OCI-LY7 (cell line): ENCODE measurements at regions not wholly inside any gene's neighbourhood (a gene's known extent, or its start where the extent isn't known, plus 50 kb on each side); places are given as distances from the start of the nearest gene placed in this dataset.

ENCODE experiments used
- BruUV-seq: library from RNA; stranded (reverse); fragments of 400-500 nt; replicated peaks from 2 replicates; lab custom pipeline; 2021; lab: Mats Ljungman, UMichigan
- CTCF ChIA-PET: fragments of 300-600 bp; sonication (Branson Sonifier 250); formaldehyde crosslinking; loops from one replicate; lab custom pipeline; 2022; ENCODE audit warnings: antibody characterized with exemption; ENCODE audit not compliant: unreplicated experiment; lab: Charles Lee
- POLR2A ChIA-PET: fragments of 300-600 bp; sonication (Branson Sonifier 250); formaldehyde crosslinking; loops from one replicate; lab custom pipeline; 2022; ENCODE audit warnings: antibody characterized with exemption; lab: Charles Lee
- DNase-seq: peaks from one replicate; pipeline ENCODE4 v3.0.0-alpha.2; 2015; ENCODE audit warnings: low spot score
- H2AFZ ChIP-seq: fragments of 200-600 bp; sonication (generic), shearing (Covaris generic); 2 replicates; pipeline ENCODE4 v1.6.1; 2014; ENCODE audit warnings: mild to moderate bottlenecking, antibody characterized with exemption, low read length, moderate library complexity
- H3K27ac ChIP-seq: fragments of 200-600 bp; sonication (generic); 2 replicates; pipeline ENCODE4 v1.5.1; 2014; ENCODE audit warnings: mixed run types, low read depth, mild to moderate bottlenecking, moderate library complexity, low read length, inconsistent platforms; ENCODE audit not compliant: poor library complexity, severe bottlenecking
- H3K36me3 ChIP-seq: fragments of 200-600 bp; sonication (generic); 2 replicates; pipeline ENCODE4 v1.6.1; 2014; ENCODE audit warnings: mild to moderate bottlenecking, antibody characterized with exemption, low read length, moderate library complexity, mixed read lengths; ENCODE audit not compliant: insufficient read depth
- H3K4me1 ChIP-seq: fragments of 200-600 bp; sonication (generic); 2 replicates; pipeline ENCODE4 v1.5.1; 2014; ENCODE audit warnings: mild to moderate bottlenecking, low read length; ENCODE audit not compliant: insufficient read depth, poor library complexity, severe bottlenecking
- H3K4me2 ChIP-seq: fragments of 200-600 bp; sonication (generic); 2 replicates; pipeline ENCODE4 v1.6.1; 2014; ENCODE audit warnings: mild to moderate bottlenecking, low read length
- H3K4me3 ChIP-seq: fragments of 200-600 bp; sonication (generic); 2 replicates; pipeline ENCODE4 v1.5.1; 2014; ENCODE audit warnings: mild to moderate bottlenecking, low read depth, low read length; ENCODE audit not compliant: poor library complexity, severe bottlenecking
- H3K79me2 ChIP-seq: fragments of 200-600 bp; sonication (generic); 2 replicates; pipeline ENCODE4 v1.6.1; 2016; ENCODE audit warnings: low read depth, mild to moderate bottlenecking, low read length, moderate library complexity, mixed read lengths; ENCODE audit not compliant: insufficient read depth
- H3K9me2 ChIP-seq: fragments of 200-600 bp; sonication (generic); 2 replicates; pipeline ENCODE4 v1.6.1; 2016; ENCODE audit warnings: mild to moderate bottlenecking, low read length, mixed read lengths; ENCODE audit not compliant: insufficient read depth
- H3K9me3 ChIP-seq: fragments of 200-600 bp; sonication (generic); 2 replicates; pipeline ENCODE4 v1.6.1; 2014; ENCODE audit warnings: mild to moderate bottlenecking, mixed run types, low read length, mixed read lengths
- H4K20me1 ChIP-seq: fragments of 200-600 bp; sonication (generic); 2 replicates; pipeline ENCODE4 v1.6.1; 2014; ENCODE audit warnings: mild to moderate bottlenecking, antibody characterized with exemption, low read length, moderate library complexity, mixed read lengths; ENCODE audit not compliant: insufficient read depth
- CTCF ChIP-seq: fragments of 200-600 bp; sonication (generic); conservative IDR thresholded peaks from 2 replicates; pipeline ENCODE4 v1.5.1; 2014; ENCODE audit warnings: mild to moderate bottlenecking, antibody characterized with exemption, low read length, moderate library complexity, mixed read lengths
- EZH2phosphoT487 ChIP-seq: fragments of 200-600 bp; sonication (generic); IDR thresholded peaks from 2 replicates; pipeline ENCODE4 v1.6.1; 2018; ENCODE audit warnings: low read depth, borderline replicate concordance, mild to moderate bottlenecking, mixed run types, antibody characterized with exemption, low read length, moderate library complexity, mixed read lengths
- intact Hi-C: fragments of 100-400 bp; cut with micrococcal nuclease; formaldehyde crosslinking; loops from one replicate; pipeline ENCODE4 v1.10.0; 2022; ENCODE audit not compliant: unreplicated experiment

- no peak overlapping the region for H3K27ac ChIP-seq
- BruUV-seq, result no TSS peak
- no peaks in the 10 kb centered on the region for H3K9me2 ChIP-seq
- intact Hi-C loops, result no loop called here
- ChIA-PET POLR2A (no interaction called here), CTCF (no interaction called here)
- TF ChIP-seq EZH2phosphoT487 (no peak), CTCF (no peak)
- H3K4me3 ChIP-seq, result no peak overlapping the region
- no peaks in the 10 kb centered on the region for H3K79me2 ChIP-seq
- no peaks in the 10 kb centered on the region for H3K9me3 ChIP-seq
- no peaks in the 10 kb centered on the region for H4K20me1 ChIP-seq
- no peak for DNase-seq
- no peak overlapping the region for H3K4me2 ChIP-seq
- H3K4me1 ChIP-seq, result no peaks in the 10 kb centered on the region
- H3K36me3 ChIP-seq, result no peaks in the 10 kb centered on the region
- no peak overlapping the region for H2AFZ ChIP-seq
These were observed 179.4 kb upstream of the RGMB start for GRCh38 chr5:98594098-98594497.

GRCh38 chr5:98599016-98599415, 174.4 kb upstream of the RGMB start:
- intact Hi-C loops, result no loop called here
- Histone ChIP-seq H3K9me3 (no peaks in the 10 kb centered on the region), H4K20me1 (no peaks in the 10 kb centered on the region), H2AFZ (no peak overlapping the region), H3K4me3 (no peak overlapping the region), H3K4me1 (no peaks in the 10 kb centered on the region), H3K36me3 (no peaks in the 10 kb centered on the region), H3K79me2 (no peaks in the 10 kb centered on the region), H3K27ac (no peak overlapping the region), H3K9me2 (no peaks in the 10 kb centered on the region), H3K4me2 (no peak overlapping the region)
- ChIA-PET CTCF (no interaction called here), POLR2A (no interaction called here)
- no peak for DNase-seq
- no TSS peak for BruUV-seq
- TF ChIP-seq EZH2phosphoT487, result no peak
- TF ChIP-seq CTCF, result no peak

- H3K27ac ChIP-seq, result no peak overlapping the region
- no peak overlapping the region for H3K4me2 ChIP-seq
- no peaks in the 10 kb centered on the region for H4K20me1 ChIP-seq
- no peaks in the 10 kb centered on the region for H3K36me3 ChIP-seq
- DNase-seq, result no peak
- no peak for TF ChIP-seq CTCF
- no peak for TF ChIP-seq EZH2phosphoT487
- no peak overlapping the region for H3K4me3 ChIP-seq
- no TSS peak for BruUV-seq
- H2AFZ ChIP-seq, result no peak overlapping the region
- no peaks in the 10 kb centered on the region for H3K79me2 ChIP-seq
- CTCF ChIA-PET, result no interaction called here
- POLR2A ChIA-PET, result no interaction called here
- H3K4me1 ChIP-seq, result no peaks in the 10 kb centered on the region
- intact Hi-C loops, result no loop called here
- H3K9me2 ChIP-seq, result no peaks in the 10 kb centered on the region
- H3K9me3 ChIP-seq, result no peaks in the 10 kb centered on the region
These were observed 170.8 kb upstream of the RGMB start for GRCh38 chr5:98602534-98603112.
